NB4 (cell line): ENCODE measurements at regions not wholly inside any gene's neighbourhood (a gene's known extent, or its start where the extent isn't known, plus 50 kb on each side); places are given as distances from the start of the nearest gene placed in this dataset.

Experiments
- MYC ChIP-seq: IDR thresholded peaks from 2 replicates; pipeline ENCODE4 v1.6.1; 2011; ENCODE audit warnings: low read depth, low read length
- POLR2A ChIP-seq: IDR thresholded peaks from 2 replicates; pipeline ENCODE4 v1.6.1; 2011; ENCODE audit warnings: mild to moderate bottlenecking; ENCODE audit not compliant: insufficient read length; ENCODE audit errors: extremely low read depth
- TF ChIP-seq, protein P1 (sequence below): IDR thresholded peaks from one replicate; pipeline ENCODE4 v1.5.1; 2012; ENCODE audit warnings: low read depth, low read length
- TF ChIP-seq, protein P2 (sequence below): IDR thresholded peaks from 2 replicates; pipeline ENCODE4 v1.6.1; 2011; ENCODE audit warnings: low read depth, low read length

DNA sequence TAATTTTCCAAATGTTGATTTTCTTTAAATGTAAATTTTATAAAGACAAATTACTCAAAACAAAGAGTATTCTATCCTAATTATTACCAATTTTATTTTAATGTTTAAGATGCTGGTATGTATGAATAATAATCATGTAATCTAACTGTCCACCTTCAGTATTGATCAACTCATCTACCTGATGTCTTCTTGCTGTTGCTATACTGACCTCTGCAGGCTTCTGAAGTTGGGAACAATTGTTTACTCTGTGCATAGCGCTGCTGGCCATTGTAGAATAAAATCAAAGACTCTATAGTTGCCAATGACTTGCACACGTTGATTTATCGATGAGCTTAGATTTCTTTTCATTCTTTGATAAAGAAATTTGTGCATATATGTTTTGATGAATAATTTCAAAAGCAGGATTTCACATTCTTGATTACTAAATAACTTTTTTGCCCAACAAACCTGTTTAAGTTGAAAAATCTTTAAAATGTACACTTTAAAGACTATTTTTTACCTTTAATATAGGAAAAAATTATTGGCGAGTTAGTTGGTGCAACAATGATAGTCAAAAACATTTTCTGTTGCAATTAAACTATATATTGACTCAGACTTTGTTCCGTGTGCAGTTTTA, 282.3 kb downstream of the TFEC start:
- TF ChIP-seq, protein P1, sequence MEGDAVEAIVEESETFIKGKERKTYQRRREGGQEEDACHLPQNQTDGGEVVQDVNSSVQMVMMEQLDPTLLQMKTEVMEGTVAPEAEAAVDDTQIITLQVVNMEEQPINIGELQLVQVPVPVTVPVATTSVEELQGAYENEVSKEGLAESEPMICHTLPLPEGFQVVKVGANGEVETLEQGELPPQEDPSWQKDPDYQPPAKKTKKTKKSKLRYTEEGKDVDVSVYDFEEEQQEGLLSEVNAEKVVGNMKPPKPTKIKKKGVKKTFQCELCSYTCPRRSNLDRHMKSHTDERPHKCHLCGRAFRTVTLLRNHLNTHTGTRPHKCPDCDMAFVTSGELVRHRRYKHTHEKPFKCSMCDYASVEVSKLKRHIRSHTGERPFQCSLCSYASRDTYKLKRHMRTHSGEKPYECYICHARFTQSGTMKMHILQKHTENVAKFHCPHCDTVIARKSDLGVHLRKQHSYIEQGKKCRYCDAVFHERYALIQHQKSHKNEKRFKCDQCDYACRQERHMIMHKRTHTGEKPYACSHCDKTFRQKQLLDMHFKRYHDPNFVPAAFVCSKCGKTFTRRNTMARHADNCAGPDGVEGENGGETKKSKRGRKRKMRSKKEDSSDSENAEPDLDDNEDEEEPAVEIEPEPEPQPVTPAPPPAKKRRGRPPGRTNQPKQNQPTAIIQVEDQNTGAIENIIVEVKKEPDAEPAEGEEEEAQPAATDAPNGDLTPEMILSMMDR, result peak; percentile 34
- TF ChIP-seq POLR2A (no peak), MYC (no peak)
- TF ChIP-seq, protein P2, sequence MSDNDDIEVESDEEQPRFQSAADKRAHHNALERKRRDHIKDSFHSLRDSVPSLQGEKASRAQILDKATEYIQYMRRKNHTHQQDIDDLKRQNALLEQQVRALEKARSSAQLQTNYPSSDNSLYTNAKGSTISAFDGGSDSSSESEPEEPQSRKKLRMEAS, result no peak
